Limb (tissue), 2 donors: ENCODE measurements at regions not wholly inside any gene's neighbourhood (a gene's known extent, or its start where the extent isn't known, plus 50 kb on each side); places are given as distances from the start of the nearest gene placed in this dataset.

Source experiments
- DNase-seq, 2 donors: peaks; one replicate each; pipeline ENCODE4 v3.0.0-alpha.2; 2016; ENCODE audit errors: extremely low spot score in 2 of 2

- no peak for DNase-seq
Measured at GRCh38 chrX:124280294-124280902, 52.1 kb upstream of the TEX13D start.

- no peak for DNase-seq
Measured at GRCh38 chrX:124282580-124282979, 49.9 kb upstream of the TEX13D start.
